Muscle of leg (tissue), 3 donors: ENCODE measurements at regions not wholly inside any gene's neighbourhood (a gene's known extent, or its start where the extent isn't known, plus 50 kb on each side); places are given as distances from the start of the nearest gene placed in this dataset.

ENCODE experiments used
- DNase-seq: peaks from one replicate; pipeline ENCODE4 v3.0.0; 2013
- H3K27ac ChIP-seq: one replicate; pipeline ENCODE4 v1.5.1; 2013; ENCODE audit warnings: mild to moderate bottlenecking, low read length, control low read depth
- H3K27me3 ChIP-seq: one replicate; pipeline ENCODE4 v1.6.1; 2013; ENCODE audit warnings: low read length; ENCODE audit not compliant: control insufficient read depth, insufficient read depth
- H3K36me3 ChIP-seq: one replicate; pipeline ENCODE4 v1.6.1; 2013; ENCODE audit warnings: low read length; ENCODE audit not compliant: control insufficient read depth, insufficient read depth
- H3K4me1 ChIP-seq: one replicate; pipeline ENCODE4 v1.6.1; 2013; ENCODE audit warnings: low read length; ENCODE audit not compliant: control insufficient read depth, insufficient read depth
- H3K4me3 ChIP-seq: one replicate; pipeline ENCODE4 v1.5.1; 2013; ENCODE audit warnings: low read length, control low read depth
- H3K9me3 ChIP-seq: replicated peaks from 2 replicates; pipeline ENCODE4 v1.6.1; 2013; ENCODE audit warnings: low read depth, low read length; ENCODE audit not compliant: control insufficient read depth
- WGBS: methylation state at CpG from one replicate; pipeline ENCODE4 v1.1.5; 2013; ENCODE audit warnings: missing lambda C conversion rate; ENCODE audit not compliant: insufficient coverage; 5-methylcytosine and 5-hydroxymethylcytosine counted together

GRCh38 chr1:201741763-201742342, 87.1 kb upstream of the IPO9 start:
- Histone ChIP-seq H3K27me3 (no peaks in the 10 kb centered on the region), H3K36me3 (no peaks in the 10 kb centered on the region), H3K9me3 (no peaks in the 10 kb centered on the region), H3K4me1 (peaks cover 47% of the 10 kb centered on the region), H3K27ac (no peak overlapping the region), H3K4me3 (no peak overlapping the region)
- WGBS, result 100% methylated on average over 1 of the region's 3 CpGs
- DNase-seq, result no peak

DNA sequence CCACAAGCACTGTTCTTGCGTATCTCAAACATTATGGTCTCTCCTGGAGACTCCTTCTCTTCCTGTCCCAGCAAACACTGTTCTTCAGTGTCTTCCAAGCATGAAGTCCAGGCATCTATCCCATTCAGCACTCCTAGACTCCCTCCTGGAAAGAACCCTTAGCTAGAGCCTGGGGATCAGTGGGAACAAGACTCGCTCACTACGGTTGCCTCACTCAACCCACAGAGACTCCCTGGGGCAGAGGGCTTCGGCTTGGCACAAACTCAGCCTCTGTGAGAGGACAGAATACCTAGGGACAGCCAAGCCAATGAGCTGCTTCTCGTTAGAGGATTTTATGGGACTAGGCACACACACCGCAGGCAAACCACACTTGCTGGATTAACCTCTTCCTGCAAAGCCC, 86.5 kb upstream of the IPO9 start:
- DNase-seq, result no peak
- no peak overlapping the region for H3K27ac ChIP-seq
- H3K9me3 ChIP-seq, result no peaks in the 10 kb centered on the region
- H3K27me3 ChIP-seq, result no peaks in the 10 kb centered on the region
- H3K4me1 ChIP-seq, result peaks cover 40% of the 10 kb centered on the region
- WGBS, result 38% methylated on average over 2 of the region's 6 CpGs
- H3K36me3 ChIP-seq, result no peaks in the 10 kb centered on the region
- no peak overlapping the region for H3K4me3 ChIP-seq

- no CpG with 5 or more reads among the region's 5 CpGs for WGBS
These were observed 85.8 kb upstream of the IPO9 start for GRCh38 chr1:201742955-201743805.

DNA sequence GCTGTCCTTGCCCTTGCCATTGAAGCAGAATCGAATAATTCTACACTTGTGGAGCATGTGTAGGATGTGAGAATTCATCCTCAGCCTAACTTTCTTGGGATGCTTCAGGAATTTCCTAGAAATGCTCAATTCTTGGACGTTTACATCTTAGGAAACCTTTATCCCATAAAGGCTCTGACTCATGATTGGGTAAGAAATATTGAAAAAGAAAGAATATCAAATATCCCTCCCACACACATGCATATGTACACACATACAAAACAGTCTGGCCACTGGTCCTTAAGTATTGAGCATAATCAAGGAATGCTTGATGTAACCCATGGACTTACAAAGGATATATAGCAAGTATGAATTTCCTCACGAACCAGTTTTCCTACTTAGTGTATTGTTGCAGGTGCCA, 83.9 kb upstream of the IPO9 start:
- no peaks in the 10 kb centered on the region for H3K27me3 ChIP-seq
- peaks cover 17% of the 10 kb centered on the region for H3K4me1 ChIP-seq
- no peak overlapping the region for H3K27ac ChIP-seq
- no peak overlapping the region for H3K4me3 ChIP-seq
- WGBS, result 100% methylated on average over 1 of the region's 3 CpGs
- DNase-seq, result no peak
- no peaks in the 10 kb centered on the region for H3K9me3 ChIP-seq
- H3K36me3 ChIP-seq, result no peaks in the 10 kb centered on the region

More at GRCh38 chr1:201742955-201743805, 85.8 kb upstream of the IPO9 start:
- no peak for DNase-seq
- no peak overlapping the region for H3K4me3 ChIP-seq
- no peak overlapping the region for H3K27ac ChIP-seq
- H3K9me3 ChIP-seq, result no peaks in the 10 kb centered on the region
- peaks cover 33% of the 10 kb centered on the region for H3K4me1 ChIP-seq
- no peaks in the 10 kb centered on the region for H3K27me3 ChIP-seq
- no peaks in the 10 kb centered on the region for H3K36me3 ChIP-seq

- H3K27ac ChIP-seq, result no peak overlapping the region
- no peaks in the 10 kb centered on the region for H3K36me3 ChIP-seq
- DNase-seq, result no peak
- no peaks in the 10 kb centered on the region for H3K9me3 ChIP-seq
- no peak overlapping the region for H3K4me3 ChIP-seq
- no peaks in the 10 kb centered on the region for H3K27me3 ChIP-seq
- peaks cover 7% of the 10 kb centered on the region for H3K4me1 ChIP-seq
These were observed 82.8 kb upstream of the IPO9 start for GRCh38 chr1:201746156-201746555.

DNA sequence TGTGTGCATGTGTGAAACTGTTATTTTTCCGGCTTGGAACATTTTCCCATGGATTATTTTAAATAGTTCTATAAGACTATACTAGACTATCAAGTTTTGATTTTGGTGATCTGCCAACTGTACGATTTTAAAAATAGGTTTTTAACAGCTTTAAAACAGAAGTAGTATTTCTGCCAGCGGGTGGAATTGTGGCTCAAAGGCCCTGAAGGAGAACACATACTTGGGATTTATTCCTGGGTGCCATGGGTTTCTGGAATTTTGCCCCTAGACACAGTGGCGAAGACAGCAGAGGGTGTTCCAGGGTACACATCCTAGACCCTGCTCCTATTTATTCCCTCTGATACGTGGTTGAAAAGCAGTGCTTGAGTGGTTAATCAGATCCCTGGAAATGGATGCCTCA, 81.7 kb upstream of the IPO9 start:
- WGBS, result 50% methylated on average over 1 of the region's 5 CpGs
- Histone ChIP-seq H3K4me1 (peaks cover 3% of the 10 kb centered on the region), H3K4me3 (no peak overlapping the region), H3K9me3 (no peaks in the 10 kb centered on the region), H3K27ac (no peak overlapping the region), H3K36me3 (no peaks in the 10 kb centered on the region), H3K27me3 (no peaks in the 10 kb centered on the region)
- no peak for DNase-seq

DNA sequence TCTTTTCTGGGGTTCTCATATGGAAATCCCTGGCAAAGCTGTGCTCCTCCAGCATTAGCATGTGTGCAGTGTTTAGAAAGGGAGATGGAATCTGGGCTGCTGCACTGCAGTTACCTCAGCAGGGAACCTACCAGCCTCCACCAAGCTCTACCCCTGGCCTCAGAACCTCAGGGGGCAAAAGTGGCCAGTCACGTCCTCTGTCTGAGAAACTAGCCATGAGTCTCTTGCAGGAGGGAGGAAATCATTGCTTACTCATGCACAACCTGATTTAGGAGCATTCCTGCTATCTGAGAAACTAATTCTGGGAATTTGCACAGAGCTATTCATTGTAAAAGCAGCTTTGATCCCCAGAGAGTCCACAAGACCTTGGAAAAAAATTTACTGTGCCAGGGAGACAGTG, 80.6 kb upstream of the IPO9 start:
- H3K4me3 ChIP-seq, result no peak overlapping the region
- H3K27me3 ChIP-seq, result no peaks in the 10 kb centered on the region
- no peaks in the 10 kb centered on the region for H3K36me3 ChIP-seq
- H3K27ac ChIP-seq, result no peak overlapping the region
- WGBS, result 60% methylated on average over 1 of the region's 1 CpG
- H3K4me1 ChIP-seq, result peaks cover 2% of the 10 kb centered on the region
- no peak for DNase-seq
- no peaks in the 10 kb centered on the region for H3K9me3 ChIP-seq

- no peak overlapping the region for H3K4me3 ChIP-seq
- no peaks in the 10 kb centered on the region for H3K27me3 ChIP-seq
- no peak overlapping the region for H3K27ac ChIP-seq
- 95% methylated on average over 2 of the region's 6 CpGs for WGBS
- H3K4me1 ChIP-seq, result peaks cover 2% of the 10 kb centered on the region
- H3K36me3 ChIP-seq, result no peaks in the 10 kb centered on the region
- H3K9me3 ChIP-seq, result no peaks in the 10 kb centered on the region
- DNase-seq, result no peak
These were observed 79.8 kb upstream of the IPO9 start for GRCh38 chr1:201749059-201749690.

DNA sequence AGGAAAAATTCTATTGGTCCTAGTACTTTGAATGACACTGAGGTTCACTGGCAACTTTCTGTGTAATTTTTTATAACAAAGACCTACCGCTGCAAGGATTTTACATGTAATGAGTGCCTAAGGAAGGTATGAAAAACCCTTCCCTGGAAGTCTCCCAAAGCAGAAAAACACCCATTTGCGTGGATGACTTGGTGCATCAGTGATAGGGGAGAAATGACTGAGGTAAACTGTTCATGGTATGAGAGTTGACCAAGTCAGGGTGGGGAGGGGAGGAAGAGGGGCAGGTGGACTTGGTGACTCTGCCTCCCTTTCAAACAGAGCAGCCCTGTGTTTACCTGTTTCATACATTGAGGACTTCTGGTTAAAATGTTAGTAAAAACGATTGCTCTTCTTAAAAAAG, 78.8 kb upstream of the IPO9 start:
- Histone ChIP-seq H3K27me3 (no peaks in the 10 kb centered on the region), H3K4me1 (peaks cover 2% of the 10 kb centered on the region), H3K27ac (no peak overlapping the region), H3K4me3 (no peak overlapping the region), H3K36me3 (no peaks in the 10 kb centered on the region), H3K9me3 (no peaks in the 10 kb centered on the region)
- no peak for DNase-seq
- no CpG with 5 or more reads among the region's 3 CpGs for WGBS

DNA sequence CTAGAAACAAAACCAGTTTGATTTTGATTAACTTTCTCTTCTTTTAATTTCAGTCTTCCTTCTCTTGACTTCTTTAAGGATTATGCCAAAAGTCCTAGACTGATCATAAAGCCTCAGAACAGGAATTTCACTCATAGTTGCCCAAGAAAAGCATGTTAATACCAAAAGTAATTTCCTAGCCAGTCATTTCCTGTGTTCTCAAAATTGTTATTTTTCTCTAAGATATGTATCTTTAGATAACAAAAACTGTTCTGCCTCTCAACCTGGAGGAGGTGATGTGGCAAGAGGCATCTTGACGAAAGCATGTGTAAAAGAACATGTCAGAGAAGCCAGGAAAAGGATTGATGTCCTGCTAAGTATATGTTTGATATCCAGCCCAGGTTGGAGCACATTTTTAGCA, 78.0 kb upstream of the IPO9 start:
- H3K27me3 ChIP-seq, result no peaks in the 10 kb centered on the region
- no peak for DNase-seq
- peaks cover 2% of the 10 kb centered on the region for H3K4me1 ChIP-seq
- no peak overlapping the region for H3K4me3 ChIP-seq
- WGBS, result 100% methylated on average over 1 of the region's 1 CpG
- no peak overlapping the region for H3K27ac ChIP-seq
- H3K36me3 ChIP-seq, result no peaks in the 10 kb centered on the region
- H3K9me3 ChIP-seq, result no peaks in the 10 kb centered on the region
